Osteoblast (primary cell): ENCODE measurements at regions not wholly inside any gene's neighbourhood (a gene's known extent, or its start where the extent isn't known, plus 50 kb on each side); places are given as distances from the start of the nearest gene placed in this dataset.
"Not testable (repeated sequence)": the region's sequence is repeated elsewhere in the genome, so short reads cannot be mapped to it uniquely, and the experiment has no call there.

Experiments used
- DNase-seq: peaks from one replicate; pipeline ENCODE4 v3.0.0; 2011; ENCODE audit warnings: low spot score, mixed read lengths; ENCODE audit not compliant: insufficient read length; ENCODE audit errors: missing footprints
- H2AFZ ChIP-seq: 2 replicates; pipeline ENCODE4 v1.6.0; 2011; ENCODE audit warnings: mild to moderate bottlenecking, low read length
- H3K27ac ChIP-seq: 2 replicates; pipeline ENCODE4 v1.5.1; 2011; ENCODE audit warnings: mild to moderate bottlenecking, low read depth, low read length, moderate library complexity
- H3K27me3 ChIP-seq: 2 replicates; pipeline ENCODE4 v1.6.0; 2012; ENCODE audit warnings: mild to moderate bottlenecking, control low read depth, inconsistent platforms, low read length, moderate library complexity; ENCODE audit not compliant: insufficient read depth
- H3K36me3 ChIP-seq: 2 replicates; pipeline ENCODE4 v1.5.1; 2011; ENCODE audit warnings: mild to moderate bottlenecking, low read length, control low read depth, moderate library complexity; ENCODE audit not compliant: insufficient read depth
- H3K4me1 ChIP-seq: 2 replicates; pipeline ENCODE4 v1.5.1; 2011; ENCODE audit warnings: mild to moderate bottlenecking, low read length, control low read depth, moderate library complexity; ENCODE audit not compliant: insufficient read depth
- H3K4me2 ChIP-seq: 2 replicates; pipeline ENCODE4 v1.6.0; 2011; ENCODE audit warnings: mild to moderate bottlenecking, low read length; ENCODE audit not compliant: insufficient read depth
- H3K4me3 ChIP-seq: fragments of 200-600 bp; sonication (generic); 3 replicates; pipeline ENCODE4 v1.5.1; 2012; ENCODE audit warnings: mild to moderate bottlenecking, low read length, inconsistent platforms; ENCODE audit not compliant: insufficient read depth
- H3K79me2 ChIP-seq: 2 replicates; pipeline ENCODE4 v1.6.0; 2012; ENCODE audit warnings: mild to moderate bottlenecking, low read length, control low read depth, inconsistent platforms; ENCODE audit not compliant: insufficient read depth
- H3K9me3 ChIP-seq: 2 replicates; pipeline ENCODE4 v1.5.1; 2011; ENCODE audit warnings: low read depth, low read length, control low read depth
- H4K20me1 ChIP-seq: 2 replicates; pipeline ENCODE4 v1.6.0; 2012; ENCODE audit warnings: mild to moderate bottlenecking, low read length, control low read depth; ENCODE audit not compliant: insufficient read depth
- TF ChIP-seq, protein P1 (sequence below): IDR thresholded peaks from 2 replicates; pipeline ENCODE4 v1.5.1; 2011; ENCODE audit warnings: mild to moderate bottlenecking, low read depth, low read length, moderate library complexity; ENCODE audit errors: extremely low read depth

DNA sequence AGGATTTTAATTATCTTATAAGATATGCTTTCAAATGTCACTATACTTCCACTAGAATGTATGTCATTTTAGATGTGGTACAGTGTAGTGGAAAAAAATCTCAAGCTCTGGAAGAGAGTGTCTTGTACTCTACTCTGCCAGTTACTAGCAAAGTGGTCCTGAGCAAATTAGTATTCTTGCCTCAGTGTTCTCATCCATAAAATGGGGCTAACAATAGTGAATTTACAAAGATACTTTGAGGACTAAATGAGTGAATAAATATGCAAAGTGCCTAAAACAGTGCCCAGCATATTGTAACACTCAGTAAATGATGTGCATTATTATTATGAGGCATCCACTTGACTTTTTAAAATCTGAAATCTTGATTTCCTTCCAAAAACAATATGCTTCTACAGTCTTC lies 488.9 kb upstream of the PHF14 start:
- Histone ChIP-seq H3K27ac (no peak overlapping the region), H3K4me2 (no peak overlapping the region)

DNA sequence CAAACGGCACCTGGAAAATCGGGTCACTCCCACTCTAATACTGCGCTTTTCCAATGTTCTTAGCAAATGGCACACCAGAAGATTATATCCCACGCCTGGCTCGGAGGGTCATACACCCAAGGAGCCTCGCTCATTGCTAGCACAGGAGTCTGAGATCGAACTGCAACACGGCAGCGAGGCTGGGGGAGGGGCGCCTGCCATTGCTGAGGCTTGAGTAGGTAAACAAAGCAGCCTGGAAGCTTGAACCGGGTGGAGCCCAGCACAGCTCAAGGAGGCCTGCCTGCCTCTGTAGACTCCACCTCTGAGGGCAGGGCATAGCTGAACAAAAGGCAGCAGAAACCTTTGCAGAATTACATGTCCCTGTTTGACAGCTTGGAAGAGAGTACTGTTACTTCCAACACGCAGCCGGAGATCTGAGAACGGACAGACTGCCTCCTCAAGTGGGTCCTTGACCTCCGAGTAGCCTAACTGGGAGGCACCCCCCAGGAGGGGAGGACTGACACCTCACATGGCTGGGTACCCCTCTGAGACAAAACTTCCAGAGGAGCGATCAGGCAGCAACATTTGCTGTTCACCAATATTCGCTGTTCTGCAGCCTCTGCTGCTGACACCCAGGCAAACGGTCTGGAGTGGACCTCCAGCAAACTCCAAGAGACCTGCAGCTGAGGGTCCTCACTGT lies 472.3 kb upstream of the PHF14 start:
- H2AFZ ChIP-seq, H3K4me1 ChIP-seq, H4K20me1 ChIP-seq, H3K36me3 ChIP-seq, H3K27me3 ChIP-seq, H3K79me2 ChIP-seq, H3K4me2 ChIP-seq, H3K9me3 ChIP-seq, DNase-seq, H3K27ac ChIP-seq, H3K4me3 ChIP-seq: not testable (repeated sequence)

More for the DNA sequence above, 488.9 kb upstream of the PHF14 start:
- Histone ChIP-seq H3K4me1 (no peaks in the 10 kb centered on the region), H3K4me3 (no peak overlapping the region), H3K79me2 (no peaks in the 10 kb centered on the region), H3K27me3 (no peaks in the 10 kb centered on the region), H3K9me3 (peaks cover 3% of the 10 kb centered on the region), H4K20me1 (no peaks in the 10 kb centered on the region), H3K36me3 (no peaks in the 10 kb centered on the region), H2AFZ (no peak overlapping the region)
- no peak for DNase-seq
- TF ChIP-seq, protein P1, sequence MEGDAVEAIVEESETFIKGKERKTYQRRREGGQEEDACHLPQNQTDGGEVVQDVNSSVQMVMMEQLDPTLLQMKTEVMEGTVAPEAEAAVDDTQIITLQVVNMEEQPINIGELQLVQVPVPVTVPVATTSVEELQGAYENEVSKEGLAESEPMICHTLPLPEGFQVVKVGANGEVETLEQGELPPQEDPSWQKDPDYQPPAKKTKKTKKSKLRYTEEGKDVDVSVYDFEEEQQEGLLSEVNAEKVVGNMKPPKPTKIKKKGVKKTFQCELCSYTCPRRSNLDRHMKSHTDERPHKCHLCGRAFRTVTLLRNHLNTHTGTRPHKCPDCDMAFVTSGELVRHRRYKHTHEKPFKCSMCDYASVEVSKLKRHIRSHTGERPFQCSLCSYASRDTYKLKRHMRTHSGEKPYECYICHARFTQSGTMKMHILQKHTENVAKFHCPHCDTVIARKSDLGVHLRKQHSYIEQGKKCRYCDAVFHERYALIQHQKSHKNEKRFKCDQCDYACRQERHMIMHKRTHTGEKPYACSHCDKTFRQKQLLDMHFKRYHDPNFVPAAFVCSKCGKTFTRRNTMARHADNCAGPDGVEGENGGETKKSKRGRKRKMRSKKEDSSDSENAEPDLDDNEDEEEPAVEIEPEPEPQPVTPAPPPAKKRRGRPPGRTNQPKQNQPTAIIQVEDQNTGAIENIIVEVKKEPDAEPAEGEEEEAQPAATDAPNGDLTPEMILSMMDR: no peak

DNA sequence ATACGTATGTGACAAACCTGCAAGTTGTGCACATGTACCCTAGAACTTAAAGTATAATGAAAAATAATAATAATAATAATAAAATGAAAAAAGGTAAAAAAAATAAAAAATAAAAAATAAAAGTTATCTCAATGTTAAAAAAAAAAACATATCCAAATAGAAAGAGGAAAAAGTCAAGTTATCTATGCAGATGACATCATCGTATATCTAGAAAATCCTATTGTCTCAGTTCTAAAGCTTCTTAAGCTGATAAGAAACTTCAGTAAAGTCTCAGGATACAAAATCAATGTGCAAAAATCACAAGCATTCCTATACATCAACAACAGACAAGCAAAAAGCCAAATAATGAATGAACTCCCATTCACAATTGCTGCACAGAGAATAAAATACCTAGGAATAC lies 466.6 kb upstream of the PHF14 start:
- Histone ChIP-seq H4K20me1 (no peaks in the 10 kb centered on the region), H3K4me2 (no peak overlapping the region), H3K27me3 (no peaks in the 10 kb centered on the region), H3K4me1 (no peaks in the 10 kb centered on the region), H3K36me3 (no peaks in the 10 kb centered on the region), H3K9me3 (no peaks in the 10 kb centered on the region), H3K27ac (no peak overlapping the region), H2AFZ (no peak overlapping the region), H3K79me2 (no peaks in the 10 kb centered on the region), H3K4me3 (no peak overlapping the region)
- TF ChIP-seq, protein P1: no peak
- DNase-seq: no peak

DNA sequence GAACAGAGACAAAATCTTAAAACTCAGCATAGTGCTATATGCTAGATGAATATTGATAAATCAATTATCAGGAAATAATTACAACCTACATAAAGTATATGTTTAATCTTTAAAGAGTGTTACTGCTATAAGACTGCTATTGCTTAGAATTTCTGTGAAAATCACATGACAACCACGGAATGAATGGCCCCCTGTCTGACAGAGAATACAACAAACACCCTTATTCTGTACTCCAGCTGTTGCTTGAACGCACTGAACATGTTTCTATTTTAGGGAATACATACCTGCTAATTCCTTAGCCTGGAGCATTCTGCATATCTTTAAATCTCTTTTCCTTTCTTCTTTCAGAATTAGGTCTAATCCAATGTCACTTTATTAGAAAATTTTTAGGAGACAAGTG lies 452.4 kb upstream of the PHF14 start:
- H3K27me3 ChIP-seq: no peaks in the 10 kb centered on the region
- no peak for DNase-seq
- no peak overlapping the region for H3K4me3 ChIP-seq
- H3K27ac ChIP-seq: no peak overlapping the region
- no peak overlapping the region for H3K4me2 ChIP-seq
- H3K4me1 ChIP-seq: no peaks in the 10 kb centered on the region
- no peak overlapping the region for H2AFZ ChIP-seq
- TF ChIP-seq, protein P1: no peak
- no peaks in the 10 kb centered on the region for H3K79me2 ChIP-seq
- no peaks in the 10 kb centered on the region for H3K9me3 ChIP-seq
- H3K36me3 ChIP-seq: no peaks in the 10 kb centered on the region
- no peaks in the 10 kb centered on the region for H4K20me1 ChIP-seq

DNA sequence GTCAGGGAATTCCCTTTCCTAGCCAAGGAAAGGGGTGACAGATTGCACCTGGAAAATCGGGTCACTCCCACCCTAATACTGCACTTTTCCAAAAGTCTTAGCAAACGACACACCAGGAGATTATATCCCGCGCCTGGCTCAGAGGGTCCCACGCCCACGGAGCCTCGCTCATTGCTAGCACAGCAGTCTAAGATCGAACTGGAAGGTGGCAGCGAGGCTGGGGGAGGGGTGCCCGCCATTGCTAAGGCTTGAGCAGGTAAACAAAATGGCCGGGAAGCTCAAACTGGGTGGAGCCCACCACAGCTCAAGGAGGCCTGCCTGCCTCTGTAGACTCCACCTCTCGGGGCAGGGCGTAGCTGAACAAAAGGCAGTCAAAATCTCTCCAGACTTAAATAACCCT lies 440.2 kb upstream of the PHF14 start:
- H2AFZ ChIP-seq, H3K36me3 ChIP-seq, H3K4me3 ChIP-seq, DNase-seq, H3K4me1 ChIP-seq, H3K79me2 ChIP-seq, H3K27me3 ChIP-seq, H3K9me3 ChIP-seq, H3K27ac ChIP-seq, H3K4me2 ChIP-seq, H4K20me1 ChIP-seq: not testable (repeated sequence)
